SK-N-SH (cell line): ENCODE measurements at regions not wholly inside any gene's neighbourhood (a gene's known extent, or its start where the extent isn't known, plus 50 kb on each side); places are given as distances from the start of the nearest gene placed in this dataset.

ENCODE experiments used
- CTCF ChIA-PET: fragments of 300-600, 350-600 bp; formaldehyde crosslinking; extraction: SDS; loops from one replicate; lab custom pipeline; 2021; lab: Yijun Ruan, JAX
- POLR2A ChIA-PET: fragments of 350-600 bp; sonication (Branson Sonifier 250); formaldehyde crosslinking; extraction: SDS; loops from one replicate; lab custom pipeline; 2020; ENCODE audit warnings: antibody characterized with exemption, inconsistent platforms; lab: Yijun Ruan, JAX
- DNase-seq: peaks from one replicate; pipeline ENCODE4 v3.0.0; 2012
- H2AFZ ChIP-seq: fragments of 200-600 bp; sonication (generic); 2 replicates; pipeline ENCODE4 v1.8.1; 2016; ENCODE audit warnings: antibody characterized with exemption, mild to moderate bottlenecking, low read depth
- H3F3A ChIP-seq: fragments of 200-600 bp; sonication (generic); replicated peaks from 2 replicates; pipeline ENCODE3; 2016; ENCODE audit warnings: antibody characterized with exemption, mild to moderate bottlenecking; ENCODE audit not compliant: insufficient read depth
- H3K27ac ChIP-seq, 2 experiments: fragments of 200-500 bp in 1 of 2; fragments of 200-600 bp in 1 of 2; sonication (Bioruptor generic) in 1 of 2; sonication (generic), shearing (Covaris generic) in 1 of 2; 2 replicates each; pipeline versions ENCODE4 v1.5.1 to v1.6.1; 2014 to 2016; ENCODE audit warnings: low read depth in 2 of 2, inconsistent platforms in 1 of 2, low read length in 1 of 2, mild to moderate bottlenecking in 1 of 2, mixed read lengths in 1 of 2
- H3K27me3 ChIP-seq: fragments of 200-600 bp; sonication (generic), shearing (Covaris generic); 2 replicates; pipeline ENCODE4 v1.6.1; 2016; ENCODE audit warnings: mixed run types; ENCODE audit not compliant: insufficient read depth
- H3K36me3 ChIP-seq, 2 experiments: fragments of 200-500 bp in 1 of 2; fragments of 200-600 bp in 1 of 2; sonication (Bioruptor generic) in 1 of 2; sonication (generic) in 1 of 2; replicated peaks in 1 of 2; 2 replicates each; pipeline versions ENCODE3 to v1.5.1; 2014 to 2016; ENCODE audit warnings: low read length in 1 of 2, mild to moderate bottlenecking in 1 of 2; ENCODE audit not compliant: insufficient read depth in 2 of 2, control insufficient read depth in 1 of 2
- H3K4me1 ChIP-seq, 2 experiments: fragments of 200-500 bp in 1 of 2; fragments of 200-600 bp in 1 of 2; sonication (Bioruptor generic) in 1 of 2; sonication (generic), shearing (Covaris generic) in 1 of 2; 2 replicates each; pipeline versions ENCODE4 v1.5.1 to v1.6.1; 2014 to 2016; ENCODE audit warnings: low read depth in 1 of 2, low read length in 1 of 2, mixed run types in 1 of 2; ENCODE audit not compliant: insufficient read depth in 2 of 2, control insufficient read depth in 1 of 2
- H3K4me2 ChIP-seq: fragments of 200-600 bp; sonication (generic), shearing (Covaris generic); 2 replicates; pipeline ENCODE4 v1.6.1; 2017; ENCODE audit warnings: mixed run types
- H3K4me3 ChIP-seq, 2 experiments: fragments of 200-500 bp in 1 of 2; fragments of 200-600 bp in 1 of 2; sonication (Bioruptor generic) in 1 of 2; sonication (generic), shearing (Covaris generic) in 1 of 2; 2 replicates each; pipeline versions ENCODE4 v1.5.1 to v1.8.1; 2014 to 2016; ENCODE audit warnings: low read depth in 2 of 2, inconsistent platforms in 1 of 2, low read length in 1 of 2, mild to moderate bottlenecking in 1 of 2, mixed read lengths in 1 of 2, moderate library complexity in 1 of 2
- H3K79me2 ChIP-seq: fragments of 200-600 bp; sonication (generic); 2 replicates; pipeline ENCODE4 v1.8.1; 2017; ENCODE audit warnings: mild to moderate bottlenecking; ENCODE audit not compliant: insufficient read depth
- H3K9ac ChIP-seq: fragments of 200-600 bp; sonication (generic); 2 replicates; pipeline ENCODE4 v1.6.1; 2017; ENCODE audit warnings: mixed run types
- H3K9me2 ChIP-seq: fragments of 200-600 bp; sonication (generic); 2 replicates; pipeline ENCODE4 v1.6.1; 2017; ENCODE audit warnings: mixed run types
- H3K9me3 ChIP-seq: fragments of 200-600 bp; sonication (generic); 2 replicates; pipeline ENCODE4 v1.6.1; 2017; ENCODE audit warnings: mixed run types, mild to moderate bottlenecking, moderate library complexity
- H4K20me1 ChIP-seq: fragments of 200-600 bp; sonication (generic); 2 replicates; pipeline ENCODE4 v1.6.1; 2017; ENCODE audit warnings: mild to moderate bottlenecking, mixed run types; ENCODE audit not compliant: insufficient read depth
- CHD2 ChIP-seq: fragments of 150-350 bp; IDR thresholded peaks from 2 replicates; pipeline ENCODE4 v1.6.1; 2018; ENCODE audit warnings: low read length; ENCODE audit not compliant: partially characterized antibody
- EP300 ChIP-seq, 2 experiments: IDR thresholded peaks; 2 replicates each; pipeline versions ENCODE4 v1.4.0 to v1.6.1; 2012; ENCODE audit warnings: borderline replicate concordance in 1 of 2, low read depth in 1 of 2, low read length in 1 of 2
- FOSL2 ChIP-seq: IDR thresholded peaks from 2 replicates; pipeline ENCODE4 v1.4.0; 2012; ENCODE audit warnings: low read depth, mild to moderate bottlenecking, moderate library complexity, borderline replicate concordance
- FOXJ3 ChIP-seq: sonication (generic); formaldehyde crosslinking; IDR thresholded peaks from 2 replicates; pipeline ENCODE4 v1.5.1; 2020; ENCODE audit warnings: mild to moderate bottlenecking, missing genetic modification reagents
- FOXM1 ChIP-seq: IDR thresholded peaks from 2 replicates; pipeline ENCODE4 v1.4.0; 2012; ENCODE audit warnings: low read depth, mild to moderate bottlenecking
- GABPA ChIP-seq: IDR thresholded peaks from 2 replicates; pipeline ENCODE4 v1.4.0; 2012; ENCODE audit warnings: low read depth, mild to moderate bottlenecking
- GATA2 ChIP-seq: sonication (generic); formaldehyde crosslinking; IDR thresholded peaks from 2 replicates; pipeline ENCODE4 v1.5.0; 2020; ENCODE audit warnings: mild to moderate bottlenecking, missing genetic modification reagents
- JUND ChIP-seq: IDR thresholded peaks from 2 replicates; pipeline ENCODE4 v1.4.0; 2012
- MEF2A ChIP-seq: IDR thresholded peaks from 2 replicates; pipeline ENCODE4 v1.4.0; 2012; ENCODE audit warnings: low read depth, borderline replicate concordance
- PBX3 ChIP-seq: IDR thresholded peaks from 2 replicates; pipeline ENCODE4; 2012
- RAD21 ChIP-seq: IDR thresholded peaks from 2 replicates; pipeline ENCODE4 v1.6.1; 2012; ENCODE audit warnings: mild to moderate bottlenecking, low read length
- RXRA ChIP-seq: IDR thresholded peaks from 2 replicates; pipeline ENCODE4 v1.4.0; 2012; ENCODE audit warnings: low read depth, mild to moderate bottlenecking, borderline replicate concordance
- TAF1 ChIP-seq: IDR thresholded peaks from 2 replicates; pipeline ENCODE4 v1.6.1; 2012; ENCODE audit warnings: low read depth, mild to moderate bottlenecking, low read length, moderate library complexity, borderline replicate concordance
- TCF12 ChIP-seq: IDR thresholded peaks from 2 replicates; pipeline ENCODE4 v1.4.0; 2012
- TEAD4 ChIP-seq: IDR thresholded peaks from 2 replicates; pipeline ENCODE4 v1.4.0; 2012; ENCODE audit warnings: mild to moderate bottlenecking, borderline replicate concordance; ENCODE audit not compliant: insufficient read depth
- YY1 ChIP-seq: IDR thresholded peaks from 2 replicates; pipeline ENCODE4 v1.4.0; 2012; ENCODE audit warnings: low read depth, mild to moderate bottlenecking
- WGBS: methylation state at CpG from one replicate; pipeline ENCODE4 v1.1.6; 2017; ENCODE audit warnings: low lambda C conversion rate; 5-methylcytosine and 5-hydroxymethylcytosine counted together
- TF ChIP-seq, protein P1 (sequence below): fragments of 150-350 bp; IDR thresholded peaks from 2 replicates; pipeline ENCODE4 v1.6.1; 2017; ENCODE audit warnings: antibody characterized with exemption, low read length, low read depth, borderline replicate concordance
- TF ChIP-seq, protein P2 (sequence below): fragments of 200-600 bp; sonication (generic); IDR thresholded peaks from 2 replicates; pipeline ENCODE4 v1.6.1; 2017; ENCODE audit warnings: antibody characterized with exemption, mild to moderate bottlenecking, moderate library complexity
- TF ChIP-seq, protein P3 (sequence below): IDR thresholded peaks from 2 replicates; pipeline ENCODE4 v1.4.0; 2012; ENCODE audit warnings: low read depth, borderline replicate concordance
- TF ChIP-seq, protein P4 (sequence below): IDR thresholded peaks from 2 replicates; pipeline ENCODE4 v1.4.0; 2012; ENCODE audit warnings: low read depth, borderline replicate concordance

- no peaks in the 10 kb centered on the region for H3K36me3 ChIP-seq
- TF ChIP-seq, protein P1, sequence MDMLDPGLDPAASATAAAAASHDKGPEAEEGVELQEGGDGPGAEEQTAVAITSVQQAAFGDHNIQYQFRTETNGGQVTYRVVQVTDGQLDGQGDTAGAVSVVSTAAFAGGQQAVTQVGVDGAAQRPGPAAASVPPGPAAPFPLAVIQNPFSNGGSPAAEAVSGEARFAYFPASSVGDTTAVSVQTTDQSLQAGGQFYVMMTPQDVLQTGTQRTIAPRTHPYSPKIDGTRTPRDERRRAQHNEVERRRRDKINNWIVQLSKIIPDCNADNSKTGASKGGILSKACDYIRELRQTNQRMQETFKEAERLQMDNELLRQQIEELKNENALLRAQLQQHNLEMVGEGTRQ: no peak
- TF ChIP-seq CHD2 (no peak), TAF1 (no peak), FOSL2 (no peak), JUND (no peak), MEF2A (no peak), GATA2 (CRISPR knock-in tag) (no peak), TCF12 (no peak), PBX3 (no peak), EP300 (IDR thresholded peaks at IDR 0.05; ENCODE audit: borderline replicate concordance in 1 of 2, low read depth in 1 of 2, low read length in 1 of 2) (no peak)
- TF ChIP-seq, protein P2, sequence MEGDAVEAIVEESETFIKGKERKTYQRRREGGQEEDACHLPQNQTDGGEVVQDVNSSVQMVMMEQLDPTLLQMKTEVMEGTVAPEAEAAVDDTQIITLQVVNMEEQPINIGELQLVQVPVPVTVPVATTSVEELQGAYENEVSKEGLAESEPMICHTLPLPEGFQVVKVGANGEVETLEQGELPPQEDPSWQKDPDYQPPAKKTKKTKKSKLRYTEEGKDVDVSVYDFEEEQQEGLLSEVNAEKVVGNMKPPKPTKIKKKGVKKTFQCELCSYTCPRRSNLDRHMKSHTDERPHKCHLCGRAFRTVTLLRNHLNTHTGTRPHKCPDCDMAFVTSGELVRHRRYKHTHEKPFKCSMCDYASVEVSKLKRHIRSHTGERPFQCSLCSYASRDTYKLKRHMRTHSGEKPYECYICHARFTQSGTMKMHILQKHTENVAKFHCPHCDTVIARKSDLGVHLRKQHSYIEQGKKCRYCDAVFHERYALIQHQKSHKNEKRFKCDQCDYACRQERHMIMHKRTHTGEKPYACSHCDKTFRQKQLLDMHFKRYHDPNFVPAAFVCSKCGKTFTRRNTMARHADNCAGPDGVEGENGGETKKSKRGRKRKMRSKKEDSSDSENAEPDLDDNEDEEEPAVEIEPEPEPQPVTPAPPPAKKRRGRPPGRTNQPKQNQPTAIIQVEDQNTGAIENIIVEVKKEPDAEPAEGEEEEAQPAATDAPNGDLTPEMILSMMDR: no peak
- TF ChIP-seq, protein P3, sequence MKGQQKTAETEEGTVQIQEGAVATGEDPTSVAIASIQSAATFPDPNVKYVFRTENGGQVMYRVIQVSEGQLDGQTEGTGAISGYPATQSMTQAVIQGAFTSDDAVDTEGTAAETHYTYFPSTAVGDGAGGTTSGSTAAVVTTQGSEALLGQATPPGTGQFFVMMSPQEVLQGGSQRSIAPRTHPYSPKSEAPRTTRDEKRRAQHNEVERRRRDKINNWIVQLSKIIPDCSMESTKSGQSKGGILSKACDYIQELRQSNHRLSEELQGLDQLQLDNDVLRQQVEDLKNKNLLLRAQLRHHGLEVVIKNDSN: no peak
- TF ChIP-seq, all 33 proteins: peak for 0
- Histone ChIP-seq H3K27me3 (no peaks in the 10 kb centered on the region), H3K4me1 (no peaks in the 10 kb centered on the region), H3K9me3 (no peaks in the 10 kb centered on the region), H2AFZ (no peak overlapping the region), H3F3A (no peaks in the 10 kb centered on the region), H3K9me2 (no peaks in the 10 kb centered on the region), H3K4me2 (no peak overlapping the region), H3K9ac (no peak overlapping the region), H4K20me1 (no peaks in the 10 kb centered on the region), H3K27ac (no peak overlapping the region), H3K4me3 (no peak overlapping the region), H3K79me2 (no peaks in the 10 kb centered on the region)
- no peak for DNase-seq
- ChIA-PET CTCF (no interaction called here), POLR2A (no interaction called here)
- WGBS: 63% methylated on average over 3 of the region's 3 CpGs
Observed at GRCh38 chr11:24070435-24070834, 426.4 kb upstream of the LUZP2 start.

GRCh38 chr11:24078018-24078417 is 418.8 kb upstream of the LUZP2 start:
- DNase-seq: no peak
- Histone ChIP-seq H3K27me3 (no peaks in the 10 kb centered on the region), H3K4me3 (no peak overlapping the region), H3K4me2 (no peak overlapping the region), H3K27ac (no peak overlapping the region), H3K9ac (no peak overlapping the region), H3K9me3 (no peaks in the 10 kb centered on the region), H3K9me2 (no peaks in the 10 kb centered on the region), H3K79me2 (no peaks in the 10 kb centered on the region), H4K20me1 (no peaks in the 10 kb centered on the region), H3K4me1 (peaks cover 0 to 3% of the 10 kb centered on the region in 2 experiments; a peak in 1 of 4 replicates), H3F3A (no peaks in the 10 kb centered on the region), H3K36me3 (no peaks in the 10 kb centered on the region), H2AFZ (no peak overlapping the region)
- WGBS: 58% methylated on average over 3 of the region's 3 CpGs
- TF ChIP-seq RAD21 (no peak), YY1 (no peak), FOXJ3 (CRISPR knock-in tag) (no peak), RXRA (no peak), GABPA (no peak), MEF2A (no peak), FOXM1 (no peak), TEAD4 (no peak), TAF1 (no peak), CHD2 (no peak)
- TF ChIP-seq, protein P2: no peak
- TF ChIP-seq, protein P4, sequence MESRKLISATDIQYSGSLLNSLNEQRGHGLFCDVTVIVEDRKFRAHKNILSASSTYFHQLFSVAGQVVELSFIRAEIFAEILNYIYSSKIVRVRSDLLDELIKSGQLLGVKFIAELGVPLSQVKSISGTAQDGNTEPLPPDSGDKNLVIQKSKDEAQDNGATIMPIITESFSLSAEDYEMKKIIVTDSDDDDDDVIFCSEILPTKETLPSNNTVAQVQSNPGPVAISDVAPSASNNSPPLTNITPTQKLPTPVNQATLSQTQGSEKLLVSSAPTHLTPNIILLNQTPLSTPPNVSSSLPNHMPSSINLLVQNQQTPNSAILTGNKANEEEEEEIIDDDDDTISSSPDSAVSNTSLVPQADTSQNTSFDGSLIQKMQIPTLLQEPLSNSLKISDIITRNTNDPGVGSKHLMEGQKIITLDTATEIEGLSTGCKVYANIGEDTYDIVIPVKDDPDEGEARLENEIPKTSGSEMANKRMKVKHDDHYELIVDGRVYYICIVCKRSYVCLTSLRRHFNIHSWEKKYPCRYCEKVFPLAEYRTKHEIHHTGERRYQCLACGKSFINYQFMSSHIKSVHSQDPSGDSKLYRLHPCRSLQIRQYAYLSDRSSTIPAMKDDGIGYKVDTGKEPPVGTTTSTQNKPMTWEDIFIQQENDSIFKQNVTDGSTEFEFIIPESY: no peak
- CTCF ChIA-PET: interaction anchor here (1.0 kb wide), 1 partner anchor 538 kb away, joined by 3 read pairs; no protein-coding TSS in a partner anchor
- POLR2A ChIA-PET: no interaction called here
